ENCODE measurements at regions not wholly inside any gene's neighbourhood (a gene's known extent, or its start where the extent isn't known, plus 50 kb on each side); places are given as distances from the start of the nearest gene placed in this dataset.

DNA sequence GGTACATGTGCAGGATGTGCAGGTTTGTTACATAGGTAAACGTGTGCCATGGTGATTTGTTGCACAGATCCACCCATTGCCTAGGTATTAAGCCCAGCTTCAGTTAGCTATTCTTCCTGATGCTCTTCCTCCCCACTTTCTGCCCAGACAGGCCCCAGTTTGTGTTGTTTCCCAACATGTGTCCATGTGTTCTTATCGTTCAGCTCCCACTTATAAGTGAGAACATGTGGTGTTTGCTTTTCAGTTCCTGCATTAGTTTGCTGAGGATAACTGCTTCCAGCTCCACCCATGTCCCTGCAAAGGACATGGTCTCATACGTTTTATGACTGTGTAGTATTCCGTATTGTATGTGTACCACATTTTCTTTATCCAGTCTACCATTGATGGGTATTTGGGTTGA is 251.7 kb upstream of the NOVA1 start:
- intact Hi-C loops (cut with micrococcal nuclease), result no loop called here

DNA sequence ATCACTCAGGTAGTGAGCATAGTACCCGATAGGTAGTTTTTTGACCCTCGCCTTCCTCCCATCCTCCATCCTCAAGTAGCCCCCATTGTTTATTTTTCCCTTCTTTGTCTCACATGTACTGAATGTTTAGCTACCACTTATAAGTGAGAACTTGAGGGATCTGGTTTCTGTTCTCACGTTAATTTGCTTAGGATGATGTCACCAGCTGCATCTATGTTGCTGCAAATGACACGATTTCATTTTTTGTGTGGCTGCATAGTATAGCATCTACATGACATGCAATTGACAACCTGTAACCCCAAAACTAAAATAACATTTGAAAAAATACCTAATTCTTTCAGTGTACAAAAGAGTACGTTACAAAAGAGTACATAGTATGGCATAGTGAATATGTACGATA is 254.0 kb upstream of the NOVA1 start:
- intact Hi-C loops (cut with micrococcal nuclease), result no loop called here

DNA sequence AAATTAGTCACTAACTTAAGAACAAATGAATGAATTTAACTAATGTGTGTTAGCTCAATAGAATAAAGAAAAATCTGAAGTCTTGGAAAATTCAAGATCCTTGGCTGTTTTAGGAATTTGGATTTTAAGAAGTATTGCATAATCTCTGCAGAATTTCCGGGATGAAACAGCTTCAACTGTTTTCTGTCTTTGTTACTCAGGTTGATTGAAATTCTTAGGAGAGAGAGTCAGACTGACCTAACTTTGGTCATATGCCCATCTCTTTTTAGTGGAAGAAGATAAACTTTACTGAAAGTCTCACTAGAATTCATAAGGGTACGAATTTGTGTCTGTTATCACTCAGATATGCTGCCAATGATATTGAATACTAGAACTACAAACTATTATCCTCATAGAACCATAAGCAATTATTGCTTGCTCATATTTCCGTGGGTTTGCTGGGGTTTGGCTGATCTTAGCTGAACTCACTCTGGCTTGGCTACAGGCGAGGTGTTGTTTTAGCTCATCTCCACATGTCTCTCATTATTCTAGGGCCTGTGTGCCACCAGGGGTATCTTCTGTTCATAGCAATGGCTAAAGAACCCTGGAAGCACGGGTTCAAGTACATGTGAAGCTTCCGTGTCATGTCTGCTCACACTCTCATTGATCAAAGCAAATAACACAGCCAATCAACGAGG is 257.4 kb upstream of the NOVA1 start:
- intact Hi-C loops (cut with micrococcal nuclease), result no loop called here

DNA sequence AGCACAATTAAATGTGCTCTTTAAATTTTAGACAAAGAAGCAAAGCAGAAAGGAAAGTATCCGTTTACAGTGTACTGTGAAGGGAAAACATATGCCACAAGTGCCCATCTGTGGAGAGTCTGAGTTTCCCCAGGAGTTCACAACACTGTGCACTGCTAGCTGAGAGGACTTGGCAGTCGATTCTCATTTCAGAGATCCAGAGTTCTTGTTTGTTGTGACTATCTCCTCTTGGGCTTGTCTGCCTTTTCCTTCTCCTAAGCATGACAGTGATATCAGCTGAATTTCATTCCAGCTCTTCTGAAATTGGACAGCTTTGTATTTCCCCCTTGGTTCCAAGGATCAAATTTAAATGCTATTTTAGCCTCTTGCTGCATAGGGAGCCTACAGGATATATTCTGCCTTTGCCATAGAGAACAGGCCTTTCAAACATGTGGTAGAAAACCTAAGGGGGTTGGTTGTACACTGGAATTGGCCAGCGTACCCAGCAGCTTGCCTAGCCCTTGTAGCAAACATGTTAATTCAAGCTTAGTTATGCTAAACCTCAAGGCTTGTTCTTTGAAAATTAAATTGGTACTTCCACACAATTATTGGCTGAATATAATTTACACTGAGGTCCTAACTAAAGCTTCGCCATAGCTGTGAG is 259.2 kb upstream of the NOVA1 start:
- intact Hi-C loops (cut with micrococcal nuclease), result no loop called here

DNA sequence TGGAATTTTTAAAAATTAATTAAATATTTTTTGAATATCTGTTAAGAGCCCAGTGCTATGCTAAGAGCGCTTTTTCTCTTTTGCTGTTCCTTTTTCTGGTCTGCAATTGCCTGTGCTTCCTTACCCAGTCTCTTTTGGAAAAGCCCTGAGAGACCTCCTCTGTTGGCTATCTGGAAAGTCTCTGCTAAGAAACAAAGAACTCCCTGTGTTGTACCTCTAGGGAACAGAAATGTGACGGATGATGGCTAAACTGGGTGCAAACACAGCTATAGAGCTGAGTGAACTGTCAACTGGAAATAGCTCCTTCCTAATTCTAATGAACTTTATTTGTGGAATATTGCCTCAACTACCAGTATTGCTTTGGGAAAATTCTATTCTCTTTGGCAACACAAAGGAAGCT is 261.6 kb upstream of the NOVA1 start:
- intact Hi-C loops (cut with micrococcal nuclease), result no loop called here

DNA sequence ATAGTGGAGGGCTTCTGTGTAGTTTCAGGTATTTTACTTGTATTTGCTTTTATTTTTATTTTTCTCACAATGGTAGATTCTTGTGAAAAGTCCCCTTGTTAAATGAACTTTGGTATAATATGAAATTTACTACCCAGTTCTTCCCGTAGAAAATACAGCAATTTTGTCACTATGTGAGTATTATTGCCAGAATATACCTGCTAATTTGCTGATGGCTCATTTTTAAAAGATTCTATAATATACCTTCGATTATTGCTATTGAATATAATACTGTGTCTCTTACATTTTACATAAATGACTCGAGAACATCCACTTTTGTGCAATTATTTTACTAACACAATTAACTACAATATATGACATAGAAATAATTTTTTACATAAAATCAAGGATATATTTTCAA is 262.3 kb upstream of the NOVA1 start:
- intact Hi-C loops (cut with micrococcal nuclease), result no loop called here

DNA sequence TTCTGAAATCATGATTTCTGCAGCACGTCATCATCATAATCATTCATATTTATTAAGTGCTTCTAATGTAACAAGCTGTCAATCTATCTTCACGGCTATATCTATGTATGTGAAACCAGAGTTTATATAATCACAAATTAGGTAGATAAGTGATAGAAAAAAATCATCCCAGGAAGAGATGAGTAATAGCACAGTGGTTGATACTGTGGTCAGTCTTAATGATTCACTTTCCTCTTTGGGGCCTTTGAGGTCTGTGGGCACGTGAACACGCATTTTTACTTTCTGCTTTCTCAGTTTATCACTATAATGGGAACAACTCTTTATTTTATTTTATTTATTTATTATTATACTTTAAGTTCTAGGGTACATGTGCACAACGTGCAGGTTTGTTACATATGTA is 265.9 kb upstream of the NOVA1 start:
- intact Hi-C loops (cut with micrococcal nuclease), result no loop called here

DNA sequence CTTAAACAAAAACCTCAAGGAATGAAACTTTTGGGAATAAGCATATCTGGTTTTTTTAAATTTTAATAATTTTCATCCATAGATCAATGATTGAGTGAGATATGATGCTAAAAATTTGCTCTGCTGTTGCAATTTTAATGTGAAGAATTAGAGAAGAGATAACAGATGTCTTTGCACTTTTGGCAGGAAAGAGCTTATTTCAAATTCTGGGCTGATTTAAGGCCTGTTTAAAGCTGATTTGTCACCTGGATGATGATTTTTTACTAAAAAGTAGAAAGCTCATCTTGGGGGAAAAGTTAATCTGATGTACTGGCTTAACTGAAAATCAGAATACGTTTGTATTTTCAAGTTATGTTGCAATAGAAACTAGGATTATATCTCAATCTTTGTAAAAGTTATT is 268.9 kb upstream of the NOVA1 start:
- intact Hi-C loops (cut with micrococcal nuclease), result no loop called here

DNA sequence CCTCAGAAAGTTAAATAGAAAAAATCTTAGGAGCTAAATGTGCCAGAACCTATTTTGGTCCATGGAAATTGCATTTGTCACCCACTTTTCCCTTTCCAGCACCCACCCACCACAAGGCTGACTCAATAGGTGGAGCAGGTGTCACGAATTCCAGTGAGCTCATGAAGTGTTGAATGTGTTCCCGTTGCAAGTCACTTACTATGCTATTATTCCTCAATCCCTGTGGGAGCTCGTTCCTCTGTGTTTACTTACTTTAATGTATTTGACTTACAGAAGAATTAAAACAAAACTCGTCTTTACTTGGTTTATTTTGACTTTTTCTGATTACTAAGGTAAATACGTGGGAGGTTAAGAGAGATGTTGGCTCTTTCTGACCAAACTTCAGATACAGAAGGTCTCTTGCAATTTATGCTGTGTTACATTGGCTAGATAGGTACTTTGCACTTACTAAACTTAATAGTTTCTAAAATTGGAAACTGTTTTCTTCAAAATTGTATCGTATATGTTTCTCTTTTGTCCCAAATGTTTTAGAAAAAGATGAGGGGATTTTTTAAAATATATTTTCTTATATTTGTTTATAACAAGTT is 269.4 kb upstream of the NOVA1 start:
- intact Hi-C loops (cut with micrococcal nuclease), result no loop called here

DNA sequence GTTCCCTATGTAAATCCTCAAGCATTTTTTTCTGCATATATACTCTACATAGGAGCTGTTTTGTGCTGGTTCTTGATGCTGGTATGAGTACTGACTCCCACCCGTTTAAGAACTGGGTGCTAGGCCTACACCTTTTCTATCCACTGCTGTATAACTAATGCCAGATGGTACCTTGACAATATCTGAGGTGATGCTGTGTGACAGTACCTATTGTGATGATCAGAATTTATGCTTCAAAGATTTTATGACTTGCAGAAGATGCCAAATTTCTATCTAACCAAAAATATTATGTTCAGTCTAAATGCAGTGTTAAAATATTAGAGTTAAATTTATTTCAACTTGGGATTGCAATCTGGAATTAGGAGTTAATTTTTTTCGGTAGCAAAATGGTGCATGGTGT is 272.3 kb upstream of the NOVA1 start:
- intact Hi-C loops (cut with micrococcal nuclease), result no loop called here

DNA sequence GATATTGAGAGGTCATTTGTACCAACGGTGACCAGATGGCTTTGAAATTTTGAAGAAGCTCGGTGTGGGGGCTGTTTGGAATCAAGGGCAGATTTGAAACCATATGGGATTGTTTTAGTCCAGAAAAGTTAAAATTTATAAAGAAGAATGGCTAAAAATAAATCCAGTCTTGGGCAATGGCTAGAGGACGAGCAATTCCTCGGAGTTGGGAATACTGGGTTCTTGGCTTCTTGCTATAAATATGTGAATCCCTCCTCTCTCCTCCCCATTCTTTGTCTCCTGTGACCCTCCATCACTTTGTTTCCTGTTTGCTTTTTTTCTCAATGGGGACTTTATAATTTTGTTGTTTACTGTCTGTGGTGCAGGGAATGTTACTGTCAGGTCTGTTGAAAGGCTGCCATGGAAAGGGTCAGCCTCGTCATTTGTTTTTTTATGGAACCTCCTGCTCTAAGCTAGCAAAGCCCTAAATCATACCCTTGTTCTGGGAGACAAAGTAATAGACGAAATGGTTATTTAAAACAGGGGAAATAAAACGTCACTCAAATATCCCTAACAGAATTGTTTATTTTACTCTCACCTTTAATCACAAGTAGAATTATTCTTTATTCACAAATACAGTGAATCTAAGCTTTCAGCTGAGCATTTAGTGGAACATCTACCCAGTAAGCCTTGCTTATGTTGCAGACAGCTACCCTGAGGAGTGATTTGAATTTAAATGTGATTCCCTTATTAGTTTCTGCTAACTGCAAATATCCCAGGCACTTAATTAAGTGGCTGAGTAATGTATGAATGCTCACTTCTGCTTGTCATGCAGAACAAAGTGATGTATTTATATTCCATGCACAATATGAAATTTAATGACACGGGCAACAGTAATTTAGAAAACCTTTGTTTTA is 273.1 kb upstream of the NOVA1 start:
- intact Hi-C loops (cut with micrococcal nuclease), result no loop called here

DNA sequence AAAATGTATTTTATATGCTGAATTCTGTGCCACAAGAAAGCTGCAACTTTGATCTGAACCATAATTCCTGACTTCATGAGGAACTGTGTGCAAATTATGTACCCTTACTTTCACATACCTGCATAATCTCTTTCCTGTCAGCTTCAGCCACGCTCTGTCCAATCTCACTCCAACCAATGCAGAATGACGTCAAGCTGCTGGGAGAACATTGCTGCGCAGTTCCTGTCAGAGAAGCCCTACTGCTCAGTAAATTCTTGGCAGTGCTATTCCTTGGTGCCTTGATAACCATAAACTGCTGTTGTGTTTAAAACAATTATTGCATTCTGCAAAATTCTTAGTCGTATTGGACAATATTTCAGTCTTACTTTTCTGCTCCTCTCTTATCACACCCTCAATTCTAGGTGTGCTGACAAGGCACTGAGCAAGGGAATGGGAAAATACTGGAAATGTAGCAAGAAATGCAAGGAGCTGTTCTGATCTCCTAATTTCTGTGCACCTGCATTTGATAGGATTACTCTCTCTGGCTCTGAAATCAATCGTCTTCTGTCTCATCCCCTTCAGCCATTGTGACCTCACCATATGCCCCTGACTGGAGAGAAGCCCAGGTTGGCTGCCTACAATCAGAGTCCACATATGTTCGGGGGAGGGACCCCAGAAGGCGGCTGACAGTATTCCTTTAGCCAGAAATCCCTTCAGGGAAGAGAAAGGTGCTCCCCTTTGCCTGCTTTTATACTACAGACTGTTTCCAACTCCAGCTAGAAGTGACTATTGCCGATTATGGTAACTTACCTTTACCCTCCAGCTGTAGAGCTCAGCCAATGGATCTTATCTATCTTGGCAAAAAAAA is 274.9 kb upstream of the NOVA1 start:
- intact Hi-C loops (cut with micrococcal nuclease), result no loop called here

DNA sequence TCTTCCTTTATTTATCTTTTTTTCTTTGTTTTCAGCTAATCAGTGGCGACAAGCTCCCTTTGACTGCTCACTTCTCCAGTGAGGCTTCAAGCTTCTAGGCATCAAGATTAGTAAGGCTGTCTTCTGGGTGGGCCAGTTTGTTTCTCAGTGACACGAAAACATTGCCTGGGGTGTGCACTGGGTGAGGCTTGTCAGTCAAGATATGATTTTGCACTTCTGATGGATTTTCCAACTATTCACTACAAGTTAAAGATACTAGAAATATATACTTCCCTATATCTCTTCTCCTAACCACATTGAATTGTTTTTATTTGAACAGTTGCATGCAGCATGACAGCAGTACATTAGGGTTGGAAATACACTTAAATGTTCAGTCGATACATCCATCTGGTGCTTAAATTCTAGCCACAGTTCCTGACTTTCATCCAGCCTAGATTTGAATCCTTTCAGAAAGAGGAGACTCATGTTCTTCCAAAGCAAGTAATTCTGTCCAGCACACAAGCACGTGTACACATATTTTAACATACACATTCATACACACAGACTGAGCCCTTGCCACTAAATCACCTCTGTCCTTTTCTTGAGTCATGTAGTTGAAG is 275.6 kb upstream of the NOVA1 start:
- intact Hi-C loops (cut with micrococcal nuclease), result no loop called here

DNA sequence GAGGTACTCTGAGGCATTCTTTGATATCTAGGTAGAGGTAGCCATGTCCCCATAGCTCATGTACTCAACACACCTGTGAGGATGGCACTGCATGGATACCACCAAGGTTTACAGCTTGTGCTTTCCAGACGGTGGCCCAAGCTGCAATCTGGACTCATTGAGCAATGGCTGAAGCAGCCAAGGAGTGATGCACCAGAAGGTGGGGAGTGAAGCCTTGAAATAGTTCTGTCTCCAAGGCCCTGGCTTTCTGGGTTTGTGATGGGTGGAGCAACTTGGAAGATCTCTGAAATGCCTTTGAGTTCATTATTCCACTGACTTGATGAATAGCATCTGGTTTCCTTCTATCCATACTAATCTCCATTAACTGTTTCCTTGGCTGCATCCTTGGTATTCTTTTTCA is 290.0 kb upstream of the NOVA1 start:
- intact Hi-C loops (cut with micrococcal nuclease), result no loop called here

DNA sequence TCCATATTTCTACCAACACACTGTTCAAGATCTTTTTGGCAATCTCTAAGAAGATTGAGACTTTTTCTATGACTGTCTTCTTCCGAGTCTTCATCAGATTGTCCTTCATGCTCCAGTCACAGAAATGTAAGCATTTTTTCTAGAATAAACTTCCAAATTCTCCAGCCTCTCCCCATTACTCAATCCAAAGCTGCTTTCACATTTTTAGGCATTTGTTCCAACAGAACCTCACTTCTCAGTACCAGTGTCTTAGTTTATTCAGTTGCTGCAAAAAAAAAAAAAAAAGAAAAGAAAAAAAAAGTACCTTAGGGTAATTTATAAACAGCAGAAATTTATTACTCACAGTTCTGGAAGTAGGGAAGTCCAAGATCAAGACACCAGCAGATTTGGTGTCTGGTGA is 290.8 kb upstream of the NOVA1 start:
- intact Hi-C loops (cut with micrococcal nuclease), result no loop called here

DNA sequence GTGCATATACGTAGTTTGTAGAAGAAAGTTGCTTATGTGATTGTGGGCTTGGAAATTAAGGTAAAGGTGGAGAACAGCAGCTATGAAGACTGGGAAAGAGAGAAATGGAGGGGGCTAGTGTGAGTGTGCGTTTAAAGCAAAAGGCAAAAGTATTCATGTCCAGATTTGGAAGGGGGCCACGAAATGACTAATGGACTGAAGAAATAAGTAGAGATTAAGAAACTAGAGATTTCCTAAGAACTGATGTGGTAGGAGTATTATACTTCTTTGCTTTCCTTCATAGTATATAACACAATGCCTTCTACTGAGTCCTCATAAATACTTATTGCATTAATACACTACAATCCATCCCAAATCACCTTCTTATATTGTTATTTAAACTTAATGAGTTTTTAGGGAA is 298.6 kb upstream of the NOVA1 start:
- intact Hi-C loops (cut with micrococcal nuclease), result no loop called here

DNA sequence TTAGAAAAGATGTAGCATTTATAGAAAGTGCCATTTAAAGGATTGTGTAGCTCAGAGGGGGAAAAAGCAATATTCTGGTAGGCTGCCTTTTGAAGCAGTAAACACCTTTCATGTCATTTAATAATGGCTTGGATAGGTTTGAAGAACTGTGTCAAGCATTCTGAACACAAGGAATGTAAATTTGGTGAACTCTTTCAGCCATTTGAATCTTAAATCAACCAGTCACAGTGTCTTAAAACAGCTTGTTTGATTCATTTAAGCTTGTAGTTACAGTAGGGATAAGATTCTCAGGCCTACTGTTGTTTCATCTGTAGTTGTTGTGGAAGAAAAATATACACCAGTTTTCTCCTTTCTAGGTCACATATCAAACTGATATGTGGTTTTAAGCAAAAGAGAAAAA is 299.4 kb upstream of the NOVA1 start:
- intact Hi-C loops (cut with micrococcal nuclease), result no loop called here

DNA sequence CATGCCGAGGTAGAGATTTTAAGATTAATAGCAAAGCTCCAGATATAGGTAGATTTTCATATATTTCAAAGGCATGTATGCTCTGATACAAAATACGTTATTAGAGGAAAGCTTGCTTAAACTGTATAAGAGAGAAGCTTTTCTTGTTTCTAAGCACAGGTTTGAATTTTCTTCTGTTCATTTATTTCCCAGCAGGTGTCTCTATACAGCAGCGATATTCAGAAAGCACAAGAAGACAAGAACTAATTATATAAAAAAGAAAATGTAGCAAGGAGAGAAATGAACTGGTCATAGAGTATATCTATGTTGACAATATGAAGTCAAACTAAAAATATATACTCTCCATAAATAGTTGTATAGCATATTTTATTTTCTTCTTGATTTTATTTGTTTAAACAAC is 307.4 kb upstream of the NOVA1 start:
- intact Hi-C loops (cut with micrococcal nuclease), result no loop called here

DNA sequence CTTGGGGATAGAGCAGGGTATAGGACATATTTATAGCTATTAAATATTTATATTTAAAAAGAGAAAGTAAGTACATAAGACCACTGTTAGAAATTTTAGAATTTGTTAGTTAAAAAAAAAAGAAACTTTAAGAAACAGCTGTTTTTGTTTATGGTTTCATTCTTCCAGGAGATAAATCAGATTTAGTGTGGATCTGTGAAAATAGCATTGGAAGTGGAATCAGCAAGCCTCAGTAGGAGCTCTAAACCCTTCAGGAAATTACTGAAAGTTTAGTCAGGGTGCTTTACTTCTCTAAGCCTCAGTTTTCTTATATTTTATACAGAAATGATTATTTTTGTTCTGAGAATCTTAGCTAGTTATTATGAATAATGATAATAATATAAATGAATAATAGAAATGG is 316.0 kb upstream of the NOVA1 start:
- intact Hi-C loops (cut with micrococcal nuclease), result no loop called here

DNA sequence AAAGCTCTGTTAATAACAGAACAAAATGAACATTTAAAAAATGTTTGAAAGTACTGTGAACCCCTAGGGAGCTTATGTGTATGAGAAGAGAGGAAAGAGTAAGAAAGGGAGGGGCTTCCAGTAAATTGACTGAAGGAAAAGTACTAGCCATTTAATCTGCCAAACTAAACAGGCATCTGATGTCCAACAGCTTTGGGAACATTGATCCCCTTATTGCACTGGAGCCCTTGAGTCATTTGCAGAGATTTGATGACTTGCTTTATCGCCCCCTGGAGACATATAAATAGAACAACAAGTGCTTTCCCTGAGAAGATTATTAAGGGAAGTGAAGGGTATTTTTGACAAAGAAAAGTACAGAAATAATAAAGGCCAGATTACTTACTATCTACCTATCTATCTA is 319.3 kb upstream of the NOVA1 start:
- intact Hi-C loops (cut with micrococcal nuclease), result no loop called here

Measured in T-helper 1 cell treated with Interleukin-12 subunit alpha and Interleukin-12 subunit beta and Interleukin-4 antibody, amounts not matched to agents 30 ng/mL and 1 ng/mL, for 36 hours (primary cell).